NCI-H128 (cell line): ENCODE measurements at regions not wholly inside any gene's neighbourhood (a gene's known extent, or its start where the extent isn't known, plus 50 kb on each side); places are given as distances from the start of the nearest gene placed in this dataset.

Source experiments
- DNase-seq: peaks from one replicate; lab custom pipeline; 2025; ENCODE audit not compliant: unreplicated experiment; lab: John Stamatoyannopoulos, UW

GRCh38 chr7:45235905-45236304 lies 78.3 kb downstream of the RAMP3 start:
- no peak for DNase-seq

- no peak for DNase-seq
These were observed 79.1 kb downstream of the RAMP3 start for GRCh38 chr7:45236666-45237065.

GRCh38 chr7:45237788-45238461 lies 80.3 kb downstream of the RAMP3 start:
- no peak for DNase-seq

- no peak for DNase-seq
These were observed 81.2 kb downstream of the RAMP3 start for GRCh38 chr7:45238806-45239205.

- DNase-seq = no peak
These were observed 81.9 kb downstream of the RAMP3 start for GRCh38 chr7:45239486-45239885.

GRCh38 chr7:45240273-45240771 lies 82.7 kb downstream of the RAMP3 start:
- no peak for DNase-seq

- DNase-seq = no peak
These were observed 83.3 kb downstream of the RAMP3 start for GRCh38 chr7:45240926-45241325.

- no peak for DNase-seq
These were observed 83.9 kb downstream of the RAMP3 start for GRCh38 chr7:45241339-45242109.

- DNase-seq = no peak
These were observed 84.7 kb downstream of the RAMP3 start for GRCh38 chr7:45242261-45242660.

- no peak for DNase-seq
These were observed 85.1 kb downstream of the RAMP3 start for GRCh38 chr7:45242698-45243097.

- no peak for DNase-seq
These were observed 87.4 kb downstream of the RAMP3 start for GRCh38 chr7:45244981-45245380.

GRCh38 chr7:45246339-45246738 lies 88.7 kb downstream of the RAMP3 start:
- DNase-seq = no peak

- no peak for DNase-seq
These were observed 94.7 kb downstream of the RAMP3 start for GRCh38 chr7:45252248-45252647.

GRCh38 chr7:45252857-45253256 lies 95.3 kb downstream of the RAMP3 start:
- DNase-seq = no peak

- no peak for DNase-seq
These were observed 95.8 kb downstream of the RAMP3 start for GRCh38 chr7:45253368-45253767.

- no peak for DNase-seq
These were observed 97.6 kb downstream of the RAMP3 start for GRCh38 chr7:45255187-45255586.

GRCh38 chr7:45256309-45256708 lies 98.7 kb downstream of the RAMP3 start:
- no peak for DNase-seq

GRCh38 chr7:45256775-45257174 lies 99.2 kb downstream of the RAMP3 start:
- DNase-seq = no peak

- no peak for DNase-seq
These were observed 99.7 kb downstream of the RAMP3 start for GRCh38 chr7:45257284-45257683.

- no peak for DNase-seq
These were observed 101.1 kb downstream of the RAMP3 start for GRCh38 chr7:45258533-45259226.

- DNase-seq = no peak
These were observed 101.6 kb downstream of the RAMP3 start for GRCh38 chr7:45259227-45259596.
